HT-29 (cell line): ENCODE measurements at regions not wholly inside any gene's neighbourhood (a gene's known extent, or its start where the extent isn't known, plus 50 kb on each side); places are given as distances from the start of the nearest gene placed in this dataset.
A peak's percentile ranks its signal among the peaks of the same experiment; 100 is the strongest.

Source experiments
- DNase-seq: peaks from one replicate; pipeline ENCODE4 v3.0.0-alpha.2; 2015; ENCODE audit warnings: low spot score

GRCh38 chr3:135471911-135472310 is 493.6 kb upstream of the PPP2R3A start:
- DNase-seq, result no peak

GRCh38 chr3:135473449-135473848 is 492.1 kb upstream of the PPP2R3A start:
- no peak for DNase-seq

DNA sequence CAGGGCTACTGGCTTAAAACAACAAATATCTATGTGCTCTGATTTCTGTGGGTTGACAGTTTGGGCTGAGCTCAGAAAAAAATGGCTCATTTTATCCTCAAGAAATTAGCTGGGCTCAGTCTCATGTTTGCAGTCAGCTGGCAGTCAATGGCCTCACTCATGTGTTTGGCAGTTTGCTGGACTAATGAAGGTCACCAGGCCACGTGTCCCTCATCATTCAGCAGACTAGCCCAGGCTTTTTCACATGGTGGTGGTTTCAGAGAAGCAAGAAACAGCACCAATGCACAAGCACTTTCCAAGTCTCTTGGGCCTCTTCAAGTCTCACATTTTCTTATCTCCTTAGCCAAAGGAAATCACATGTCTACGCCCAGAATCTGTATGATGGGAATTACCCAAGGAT is 478.3 kb upstream of the PPP2R3A start:
- DNase-seq, result no peak

- DNase-seq, result no peak
These were observed 475.2 kb upstream of the PPP2R3A start for GRCh38 chr3:135490219-135490915.

GRCh38 chr3:135491491-135492205 is 473.9 kb upstream of the PPP2R3A start:
- no peak for DNase-seq

- DNase-seq, result no peak
These were observed 469.6 kb upstream of the PPP2R3A start for GRCh38 chr3:135495891-135496290.

DNA sequence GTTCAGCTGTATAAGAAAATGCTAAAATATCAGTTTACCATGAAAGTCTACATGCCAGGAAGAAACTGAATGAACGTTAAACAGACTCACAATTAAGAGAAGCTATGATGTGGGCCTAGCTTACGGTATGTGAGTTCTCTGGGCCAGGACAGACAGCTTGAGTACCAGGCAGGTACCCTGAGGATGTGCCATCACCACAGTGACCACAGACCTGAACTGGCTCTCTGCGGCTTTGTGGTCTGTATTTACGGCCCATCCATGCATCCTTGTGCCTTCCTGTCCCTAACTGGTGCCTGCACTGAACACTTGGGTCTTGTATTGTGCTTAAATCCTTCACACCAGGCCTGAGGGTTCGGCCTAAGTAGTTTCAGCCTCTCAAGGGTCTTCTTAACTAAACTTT is 467.5 kb upstream of the PPP2R3A start:
- no peak for DNase-seq

DNA sequence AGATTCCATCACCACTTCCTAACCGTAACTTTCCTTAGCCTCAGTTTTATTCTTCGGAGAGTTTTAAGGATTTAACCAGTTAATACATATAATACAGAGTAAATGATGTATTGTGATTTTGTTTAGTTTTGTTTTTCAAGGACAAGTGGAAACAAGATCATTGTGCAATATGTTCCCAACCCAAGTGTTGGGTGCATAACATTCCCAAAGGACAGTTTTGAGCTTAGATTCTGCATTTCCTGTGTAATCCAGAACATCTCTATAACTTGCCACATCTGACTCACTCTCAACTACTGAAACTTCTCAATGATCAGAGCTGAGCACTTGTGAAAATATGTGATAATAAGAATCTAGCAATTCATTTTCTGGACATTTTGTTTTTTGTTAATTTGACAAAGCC is 466.1 kb upstream of the PPP2R3A start:
- DNase-seq, result no peak

DNA sequence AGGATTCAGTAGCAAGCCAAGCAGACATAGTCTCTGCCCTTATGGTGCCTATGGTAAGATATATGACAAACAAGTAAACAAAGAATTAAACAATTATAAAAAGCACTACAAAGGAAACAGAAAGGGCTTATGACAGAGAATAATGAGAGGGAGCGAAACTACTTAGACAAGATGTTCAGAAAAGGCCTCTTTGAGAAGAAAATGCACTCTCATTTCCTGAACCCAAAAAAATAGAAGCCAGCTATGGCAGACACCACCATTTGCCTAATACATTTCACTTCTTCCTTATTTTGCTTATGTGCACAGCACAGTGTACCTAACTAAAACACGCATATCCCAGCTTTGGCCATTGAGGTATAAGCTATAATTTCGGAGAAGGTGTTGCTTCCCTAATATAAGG is 465.5 kb upstream of the PPP2R3A start:
- DNase-seq, result no peak

- DNase-seq, result no peak
These were observed 462.3 kb upstream of the PPP2R3A start for GRCh38 chr3:135503065-135503759.

GRCh38 chr3:135503760-135504686 is 461.5 kb upstream of the PPP2R3A start:
- peak; percentile 55 for DNase-seq

DNA sequence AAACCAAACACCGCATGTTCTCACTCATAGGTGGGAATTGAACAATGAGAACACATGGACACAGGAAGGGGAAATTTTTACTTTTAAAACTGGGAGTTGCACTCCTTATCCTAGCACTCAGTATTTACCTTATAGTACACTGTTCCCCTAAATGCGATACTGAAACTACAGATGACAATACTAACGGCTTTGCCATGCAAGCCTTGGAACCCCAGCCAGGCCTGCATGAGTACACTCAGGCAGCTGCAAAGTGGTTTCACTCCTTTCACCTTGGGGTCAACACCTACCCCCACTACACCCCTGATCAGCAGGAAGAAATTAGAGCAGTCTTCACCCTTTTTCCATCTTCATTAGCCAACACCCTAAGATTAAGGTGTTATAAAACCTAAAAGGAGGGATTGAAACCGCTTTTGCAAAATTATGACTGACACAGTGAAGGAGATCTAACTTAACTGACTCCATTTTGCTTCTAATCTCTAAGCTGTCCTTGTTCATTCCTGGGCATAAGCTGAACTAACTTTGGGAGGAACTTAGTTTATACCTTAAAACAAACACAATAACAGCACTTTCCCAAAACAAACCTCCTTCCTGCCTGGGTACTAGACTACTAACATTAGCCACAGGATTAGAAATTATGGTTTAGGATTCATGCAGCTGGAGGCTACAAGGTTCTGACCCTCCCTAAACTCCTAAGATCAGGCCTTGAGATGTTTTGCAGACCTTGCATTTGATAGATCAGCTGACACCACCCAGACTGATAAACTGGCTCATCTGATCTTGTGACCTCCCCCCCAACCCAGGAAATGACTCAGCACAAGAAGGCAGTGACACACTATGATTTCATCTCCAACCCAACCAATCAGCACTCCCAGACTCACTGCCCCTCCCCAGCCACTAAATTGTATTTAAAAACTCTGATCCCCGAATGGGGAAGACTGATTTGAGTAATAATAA is 452.1 kb upstream of the PPP2R3A start:
- DNase-seq, result peak; percentile 12

GRCh38 chr3:135514060-135514448 is 451.5 kb upstream of the PPP2R3A start:
- DNase-seq, result no peak

DNA sequence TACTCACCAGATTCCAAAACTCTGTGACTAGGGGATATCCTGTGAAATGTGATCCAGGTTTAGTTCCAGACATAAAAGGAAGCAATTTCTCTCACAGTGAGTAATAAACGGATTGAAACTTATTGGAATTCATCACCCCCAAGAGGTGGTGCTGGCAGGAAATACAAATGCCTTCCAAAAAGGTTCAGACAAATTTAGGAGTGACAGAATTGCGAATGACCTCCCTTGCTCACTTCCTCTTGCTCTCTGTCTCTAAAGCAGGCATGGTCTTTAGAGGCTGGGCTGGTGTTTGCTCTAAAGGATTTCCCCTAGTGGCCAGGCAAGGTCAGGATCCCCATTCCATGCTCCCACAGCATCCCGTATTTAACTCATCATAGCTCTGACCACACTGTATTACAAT is 449.4 kb upstream of the PPP2R3A start:
- peak; percentile 18 for DNase-seq

- no peak for DNase-seq
These were observed 437.0 kb upstream of the PPP2R3A start for GRCh38 chr3:135528413-135529015.

- no peak for DNase-seq
These were observed 433.5 kb upstream of the PPP2R3A start for GRCh38 chr3:135532021-135532420.

DNA sequence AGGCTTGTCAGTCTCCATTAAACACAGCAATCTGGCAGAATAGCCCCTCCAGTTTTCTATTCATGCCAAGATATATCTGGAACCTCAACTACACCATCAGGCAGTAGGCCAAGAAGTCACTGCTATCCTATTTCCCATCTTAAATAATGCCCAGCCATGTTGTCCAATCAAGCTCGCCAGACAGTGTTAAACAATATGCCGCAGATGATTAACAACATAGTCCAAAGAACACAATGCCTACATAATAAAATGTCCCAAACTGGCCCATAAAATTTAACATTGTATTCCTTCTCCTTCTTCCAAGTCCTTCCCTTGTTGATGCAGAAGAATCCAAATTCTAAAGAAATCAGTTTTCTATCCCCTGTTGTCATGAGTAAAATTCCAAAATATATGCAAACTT is 427.4 kb upstream of the PPP2R3A start:
- no peak for DNase-seq

GRCh38 chr3:135539351-135539750 is 426.2 kb upstream of the PPP2R3A start:
- DNase-seq, result no peak

- DNase-seq, result no peak
These were observed 425.7 kb upstream of the PPP2R3A start for GRCh38 chr3:135539854-135540253.

DNA sequence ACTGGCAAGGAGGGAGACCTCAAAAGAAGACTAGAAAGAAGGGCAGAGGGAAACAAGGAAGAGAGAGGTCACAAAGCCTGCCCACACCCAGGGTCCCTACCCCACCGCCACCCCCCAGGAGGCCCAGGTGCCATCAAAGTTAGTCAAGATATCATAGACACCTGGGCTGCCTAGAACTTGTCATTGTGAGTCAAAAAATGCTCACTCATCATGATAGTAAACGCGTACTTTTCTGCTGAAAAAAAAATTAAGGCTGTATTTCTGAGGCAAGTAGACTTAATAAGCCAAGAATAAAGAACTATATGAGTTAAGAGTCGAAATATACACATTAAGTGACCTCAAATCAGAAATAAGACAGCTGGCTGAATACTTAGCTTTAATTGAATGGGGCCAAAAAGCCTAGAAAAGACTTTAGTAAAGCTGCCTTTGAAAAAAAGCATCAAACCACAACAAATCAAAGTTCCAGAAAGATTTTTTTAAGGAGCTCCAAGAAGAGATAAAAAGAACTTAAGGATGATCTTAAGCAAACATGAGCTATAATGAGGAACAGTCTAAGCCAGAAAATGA is 415.5 kb upstream of the PPP2R3A start:
- no peak for DNase-seq
